ENCODE measurements at regions not wholly inside any gene's neighbourhood (a gene's known extent, or its start where the extent isn't known, plus 50 kb on each side); places are given as distances from the start of the nearest gene placed in this dataset.

GRCh38 chr10:78426181-78426580 lies 392.5 kb downstream of the RPS24 start:
- DNase-seq (ENCODE audit: low read depth in 4 of 4, low spot score in 1 of 4) = no peak

- DNase-seq (ENCODE audit: low read depth in 4 of 4, low spot score in 1 of 4) = no peak
These were observed 393.9 kb downstream of the RPS24 start for GRCh38 chr10:78427497-78428031.

- no peak for DNase-seq (ENCODE audit: low read depth in 4 of 4, low spot score in 1 of 4)
These were observed 394.9 kb downstream of the RPS24 start for GRCh38 chr10:78428579-78428978.

GRCh38 chr10:78429984-78430383 lies 396.3 kb downstream of the RPS24 start:
- DNase-seq (ENCODE audit: low read depth in 4 of 4, low spot score in 1 of 4) = no peak

GRCh38 chr10:78432583-78432982 lies 398.9 kb downstream of the RPS24 start:
- no peak for DNase-seq (ENCODE audit: low read depth in 4 of 4, low spot score in 1 of 4)

GRCh38 chr10:78433076-78433595 lies 399.5 kb downstream of the RPS24 start:
- DNase-seq (ENCODE audit: low read depth in 4 of 4, low spot score in 1 of 4) = no peak

GRCh38 chr10:78433766-78434535 lies 400.3 kb downstream of the RPS24 start:
- no peak for DNase-seq (ENCODE audit: low read depth in 4 of 4, low spot score in 1 of 4)

GRCh38 chr10:78434886-78435285 lies 401.2 kb downstream of the RPS24 start:
- no peak for DNase-seq (ENCODE audit: low read depth in 4 of 4, low spot score in 1 of 4)

GRCh38 chr10:78435484-78436221 lies 402.0 kb downstream of the RPS24 start:
- DNase-seq (ENCODE audit: low read depth in 4 of 4, low spot score in 1 of 4) = no peak

GRCh38 chr10:78436222-78436573 lies 402.5 kb downstream of the RPS24 start:
- DNase-seq (ENCODE audit: low read depth in 4 of 4, low spot score in 1 of 4) = no peak

GRCh38 chr10:78436706-78437406 lies 403.2 kb downstream of the RPS24 start:
- no peak for DNase-seq (ENCODE audit: low read depth in 4 of 4, low spot score in 1 of 4)

GRCh38 chr10:78437407-78437768 lies 403.7 kb downstream of the RPS24 start:
- no peak for DNase-seq (ENCODE audit: low read depth in 4 of 4, low spot score in 1 of 4)

GRCh38 chr10:78437998-78438906 lies 404.6 kb downstream of the RPS24 start:
- no peak for DNase-seq (ENCODE audit: low read depth in 4 of 4, low spot score in 1 of 4)

- no peak for DNase-seq (ENCODE audit: low read depth in 4 of 4, low spot score in 1 of 4)
These were observed 405.5 kb downstream of the RPS24 start for GRCh38 chr10:78438907-78439809.

GRCh38 chr10:78441010-78441409 lies 407.3 kb downstream of the RPS24 start:
- no peak for DNase-seq (ENCODE audit: low read depth in 4 of 4, low spot score in 1 of 4)

GRCh38 chr10:78441694-78442093 lies 408.0 kb downstream of the RPS24 start:
- DNase-seq (ENCODE audit: low read depth in 4 of 4, low spot score in 1 of 4) = no peak

GRCh38 chr10:78442836-78443550 lies 409.3 kb downstream of the RPS24 start:
- no peak for DNase-seq (ENCODE audit: low read depth in 4 of 4, low spot score in 1 of 4)

GRCh38 chr10:78443900-78444571 lies 410.4 kb downstream of the RPS24 start:
- DNase-seq (ENCODE audit: low read depth in 4 of 4, low spot score in 1 of 4) = no peak
